Gastrocnemius medialis (tissue), 4 donors: ENCODE measurements at regions not wholly inside any gene's neighbourhood (a gene's known extent, or its start where the extent isn't known, plus 50 kb on each side); places are given as distances from the start of the nearest gene placed in this dataset.

Experiments used
- ATAC-seq, 2 donors: fragments of 150-250 bp; one replicate each; pipeline ENCODE4 v1.9.1; 2016
- DNase-seq, 2 donors: peaks; one replicate each; pipeline ENCODE4 v3.0.0-alpha.2; 2019
- H3K27ac ChIP-seq, 4 donors: fragments of 200-600 bp; sonication (generic); 1 replicate in 1 of 4; 2 replicates in 3 of 4; pipeline ENCODE4 v1.5.1; 2016 to 2018; ENCODE audit warnings: mild to moderate bottlenecking in 2 of 4, moderate library complexity in 1 of 4
- H3K27me3 ChIP-seq, 3 donors: fragments of 200-600 bp; sonication (generic) in 2 of 3; 1 replicate in 1 of 3; 2 replicates in 2 of 3; pipeline versions ENCODE4 v1.5.1 to v1.6.0; 2016 to 2019; ENCODE audit warnings: mild to moderate bottlenecking in 1 of 3, moderate library complexity in 1 of 3
- H3K36me3 ChIP-seq, 2 donors: fragments of 200-600 bp; sonication (generic) in 1 of 2; one replicate each; pipeline ENCODE4 v1.5.1; 2017 to 2018
- H3K4me1 ChIP-seq, 2 donors: fragments of 200-600 bp; sonication (generic) in 1 of 2; one replicate each; pipeline ENCODE4 v1.5.1; 2016 to 2017; ENCODE audit warnings: mild to moderate bottlenecking in 2 of 2
- H3K4me3 ChIP-seq, 4 donors: fragments of 200-600 bp; sonication (generic) in 3 of 4; 1 replicate in 1 of 4; 2 replicates in 3 of 4; pipeline ENCODE4 v1.5.1; 2016 to 2019; ENCODE audit warnings: mild to moderate bottlenecking in 2 of 4
- H3K9me3 ChIP-seq, 3 donors: fragments of 200-600 bp; sonication (generic) in 2 of 3; 1 replicate in 1 of 3; 2 replicates in 2 of 3; pipeline ENCODE4 v1.5.1; 2016 to 2019
- CTCF ChIP-seq, 5 experiments: fragments of 450-650 bp in 3 of 5; fragments of 200-600 bp in 2 of 5; sonication (generic) in 2 of 5; IDR thresholded peaks in 4 of 5; conservative IDR thresholded peaks in 1 of 5; 1 replicate in 4 of 5; 2 replicates in 1 of 5; pipeline ENCODE4 v1.5.1; 2016 to 2019; ENCODE audit warnings: antibody characterized with exemption in 5 of 5, mild to moderate bottlenecking in 3 of 5, moderate library complexity in 3 of 5
- POLR2A ChIP-seq, 2 donors: fragments of 450-650 bp; IDR thresholded peaks; one replicate each; pipeline ENCODE4 v1.6.1; 2017; ENCODE audit warnings: antibody characterized with exemption in 2 of 2, mild to moderate bottlenecking in 2 of 2, moderate library complexity in 2 of 2
- in situ Hi-C, 4 donors: fragments of 200-750 bp; cut with MboI; loops; one replicate each; pipeline versions ENCODE4 v1.15.0 to v1.8.0; 2017; ENCODE audit warnings: low sequenced_read_pairs in 4 of 4
- intact Hi-C: fragments of 100-400 bp; cut with DNase I; formaldehyde crosslinking; loops from one replicate; pipeline ENCODE4 v1.15.1; 2023; ENCODE audit warnings: low total_unique reads

DNA sequence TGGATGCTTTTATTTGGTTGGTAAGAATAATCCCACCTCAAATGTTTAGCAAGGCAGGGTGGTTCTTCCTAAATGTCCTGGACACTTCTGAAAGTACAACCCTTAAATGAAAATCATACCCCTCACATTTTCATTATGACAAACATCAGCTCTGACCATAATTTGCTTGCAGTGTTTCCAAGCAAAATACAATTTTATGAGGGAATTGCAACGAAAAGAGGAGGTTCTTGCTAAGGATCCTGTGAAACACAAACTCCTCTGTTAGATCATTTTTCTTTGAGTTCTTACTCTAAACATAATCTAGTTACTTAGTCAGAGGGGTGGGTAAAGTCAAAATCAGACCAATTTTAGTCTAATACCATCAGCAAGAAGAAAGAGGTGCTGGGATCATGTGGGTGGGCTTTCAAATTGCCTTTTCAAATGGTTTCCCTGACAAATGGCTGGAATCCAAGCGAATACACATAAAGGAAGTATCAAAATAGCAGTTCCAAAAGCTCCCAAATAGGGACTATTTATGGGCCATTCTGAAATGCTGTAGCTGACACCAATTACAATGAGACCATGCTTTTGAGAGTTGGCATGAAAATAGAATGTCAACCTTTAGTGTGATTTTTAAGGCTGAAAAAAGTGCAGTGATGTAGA is 164.9 kb upstream of the INHBA start:
- in situ Hi-C loops (no loop called here), intact Hi-C loops (no loop called here)
- no peak overlapping the region for H3K4me3 ChIP-seq
- no peaks in the 10 kb centered on the region for H3K27me3 ChIP-seq
- no peaks in the 10 kb centered on the region for H3K36me3 ChIP-seq
- H3K27ac ChIP-seq: no peak overlapping the region
- H3K4me1 ChIP-seq: no peaks in the 10 kb centered on the region
- H3K9me3 ChIP-seq: no peaks in the 10 kb centered on the region
- DNase-seq (no peak), ATAC-seq (no peak)
- no peak for TF ChIP-seq CTCF (IDR thresholded peaks at IDR 0.05 in 4 of 5, conservative IDR thresholded peaks at IDR 0.05 in 1 of 5)
- no peak for TF ChIP-seq POLR2A (IDR thresholded peaks at IDR 0.05)

DNA sequence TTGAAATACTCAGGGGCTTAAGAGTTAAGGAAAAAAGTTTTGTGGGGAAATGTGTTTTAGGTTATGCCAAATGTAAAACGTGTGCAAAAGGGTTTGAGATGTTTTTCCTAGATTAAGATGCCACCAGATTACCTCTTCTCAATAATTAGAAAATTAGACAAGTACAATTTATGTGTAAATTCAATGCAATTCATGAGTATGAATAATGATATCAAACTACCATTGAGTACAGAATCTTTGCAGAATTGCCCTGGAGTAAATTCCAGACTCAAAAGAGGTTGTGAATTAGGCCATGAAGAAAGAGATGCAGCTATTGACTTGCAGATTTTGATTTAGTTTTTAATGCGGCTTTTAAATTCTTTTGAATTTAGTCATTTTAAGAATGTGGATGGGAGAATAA is 159.4 kb upstream of the INHBA start:
- Histone ChIP-seq H3K4me3 (no peak overlapping the region), H3K4me1 (no peaks in the 10 kb centered on the region), H3K9me3 (no peaks in the 10 kb centered on the region), H3K27me3 (no peaks in the 10 kb centered on the region), H3K27ac (no peak overlapping the region), H3K36me3 (no peaks in the 10 kb centered on the region)
- DNase-seq (no peak), ATAC-seq (no peak)
- no peak for TF ChIP-seq CTCF (IDR thresholded peaks at IDR 0.05 in 4 of 5, conservative IDR thresholded peaks at IDR 0.05 in 1 of 5)
- no peak for TF ChIP-seq POLR2A (IDR thresholded peaks at IDR 0.05)
- in situ Hi-C loops: no loop called here
- intact Hi-C loops: no loop called here

DNA sequence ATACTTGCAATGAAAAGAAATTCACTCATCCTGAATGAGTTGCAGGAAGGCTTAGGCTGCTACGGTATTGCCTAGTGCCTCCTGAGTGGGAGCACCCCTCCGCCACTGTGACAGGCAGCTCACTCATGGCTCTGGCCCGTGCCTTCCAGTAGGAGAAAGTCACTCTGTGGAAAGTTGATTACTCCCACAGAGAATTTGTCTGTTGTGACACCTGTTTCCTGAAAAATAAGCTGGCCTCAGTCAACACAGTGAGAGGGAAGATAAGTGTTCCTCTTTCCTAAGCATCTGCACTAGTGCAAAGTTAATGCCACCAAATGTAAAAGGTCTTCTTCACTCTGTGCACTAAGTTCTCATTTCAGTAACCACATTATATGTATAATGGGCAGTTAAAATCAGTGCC is 158.8 kb upstream of the INHBA start:
- no peaks in the 10 kb centered on the region for H3K27me3 ChIP-seq
- ATAC-seq (no peak), DNase-seq (no peak)
- H3K4me3 ChIP-seq: no peak overlapping the region
- intact Hi-C loops: no loop called here
- no peak for TF ChIP-seq CTCF (IDR thresholded peaks at IDR 0.05 in 4 of 5, conservative IDR thresholded peaks at IDR 0.05 in 1 of 5)
- TF ChIP-seq POLR2A (IDR thresholded peaks at IDR 0.05): no peak
- no peaks in the 10 kb centered on the region for H3K9me3 ChIP-seq
- H3K27ac ChIP-seq: no peak overlapping the region
- in situ Hi-C loops: no loop called here
- no peaks in the 10 kb centered on the region for H3K36me3 ChIP-seq
- no peaks in the 10 kb centered on the region for H3K4me1 ChIP-seq

DNA sequence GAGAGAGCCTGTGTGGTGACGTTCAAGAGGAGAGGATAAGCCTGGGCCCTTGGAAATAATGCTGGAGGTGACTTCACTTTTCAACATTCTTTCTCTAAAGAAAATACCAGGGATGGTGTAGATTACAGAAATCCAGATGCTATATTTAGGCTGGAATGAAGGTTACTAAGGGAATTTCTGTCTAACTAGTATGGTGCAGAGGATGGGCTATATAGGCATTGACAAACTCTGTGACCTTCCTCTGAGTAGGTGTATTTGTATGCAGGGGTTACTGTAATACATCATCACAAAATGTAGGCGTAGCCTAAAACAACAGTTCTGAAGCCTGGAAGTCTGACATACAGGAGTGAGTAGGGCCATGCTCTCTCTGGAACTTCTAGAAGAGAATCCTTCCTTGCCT is 155.3 kb upstream of the INHBA start:
- ATAC-seq: no peak
- intact Hi-C loops: no loop called here

More for the DNA sequence above, 155.3 kb upstream of the INHBA start:
- Histone ChIP-seq H3K4me3 (no peak overlapping the region), H3K4me1 (no peaks in the 10 kb centered on the region), H3K27me3 (no peaks in the 10 kb centered on the region), H3K9me3 (no peaks in the 10 kb centered on the region), H3K36me3 (no peaks in the 10 kb centered on the region), H3K27ac (no peak overlapping the region)
- TF ChIP-seq CTCF (IDR thresholded peaks at IDR 0.05 in 4 of 5, conservative IDR thresholded peaks at IDR 0.05 in 1 of 5): no peak
- no peak for TF ChIP-seq POLR2A (IDR thresholded peaks at IDR 0.05)
- in situ Hi-C loops: no loop called here
- no peak for DNase-seq
